ENCODE measurements at regions not wholly inside any gene's neighbourhood (a gene's known extent, or its start where the extent isn't known, plus 50 kb on each side); places are given as distances from the start of the nearest gene placed in this dataset.

- no peaks in the 10 kb centered on the region for H3K9me3 ChIP-seq (ENCODE audit: low read length)
- ATAC-seq = no peak
- no peaks in the 10 kb centered on the region for H3K79me2 ChIP-seq (ENCODE audit: insufficient read depth, low read length)
- no peak overlapping the region for H2AFZ ChIP-seq (ENCODE audit: low read length)
- H3K36me3 ChIP-seq (replicated peaks in 1 of 2; ENCODE audit: control insufficient read depth in 1 of 2, insufficient read depth in 2 of 2, low read length in 2 of 2) = no peaks in the 10 kb centered on the region
- H3K4me2 ChIP-seq (ENCODE audit: low read depth, low read length) = no peak overlapping the region
- in situ Hi-C loops (cut with HindIII; ENCODE audit: extremely low pct_ligation_motif_present, low pct_unique_long_range_greater_than_20kb) (no loop called here), intact Hi-C loops (cut with micrococcal nuclease; ENCODE audit: unreplicated experiment) (no loop called here)
- 0% methylated on average over 2 of the region's 2 CpGs for WGBS (ENCODE audit: low lambda C conversion rate)
- DNase-seq (ENCODE audit: low spot score) = no peak
- TF ChIP-seq RBFOX2 (IDR thresholded peaks at IDR 0.05; ENCODE audit: low read depth, low read length) (no peak), NRL (CRISPR knock-in tag; IDR thresholded peaks at IDR 0.05; ENCODE audit: borderline replicate concordance) (no peak), NFIB (CRISPR knock-in tag; IDR thresholded peaks at IDR 0.05; ENCODE audit: borderline replicate concordance) (no peak), ASH2L (IDR thresholded peaks at IDR 0.05; ENCODE audit: insufficient read length, low read depth, low read length) (no peak)
- H3K4me3 ChIP-seq (replicated peaks in 1 of 3; ENCODE audit: insufficient read depth in 1 of 3, low read depth in 2 of 3, low read length in 3 of 3) = no peak overlapping the region
- FAIRE-seq = no peak
- no peak overlapping the region for H3K27ac ChIP-seq (ENCODE audit: extremely low read length, insufficient read depth, low read length)
- no peaks in the 10 kb centered on the region for H3K4me1 ChIP-seq (ENCODE audit: insufficient read depth, low read length)
- CTCF ChIA-PET (ENCODE audit: low intra/inter-chr PET ratio, low total read pairs) = no interaction called here
- BruUV-seq (replicated peaks) = no TSS peak
- POLR2A ChIA-PET = no interaction called here
- H3K9ac ChIP-seq (ENCODE audit: insufficient read depth, low read depth, low read length) = no peak overlapping the region
- no peaks in the 10 kb centered on the region for H4K20me1 ChIP-seq (ENCODE audit: insufficient read depth, low read length)
- H3K27me3 ChIP-seq (ENCODE audit: control insufficient read depth in 1 of 2, insufficient read depth in 2 of 2, low read length in 2 of 2) = no peaks in the 10 kb centered on the region
Observed at GRCh38 chr5:120092649-120093048, 371.5 kb upstream of the PRR16 start.

GRCh38 chr5:120093178-120093577 is 370.9 kb upstream of the PRR16 start:
- H3K9ac ChIP-seq (ENCODE audit: insufficient read depth, low read depth, low read length) = no peak overlapping the region
- CTCF ChIA-PET (ENCODE audit: low intra/inter-chr PET ratio, low total read pairs) = no interaction called here
- H3K27me3 ChIP-seq (ENCODE audit: control insufficient read depth in 1 of 2, insufficient read depth in 2 of 2, low read length in 2 of 2) = no peaks in the 10 kb centered on the region
- POLR2A ChIA-PET = no interaction called here
- no TSS peak for BruUV-seq (replicated peaks)
- H3K79me2 ChIP-seq (ENCODE audit: insufficient read depth, low read length) = no peaks in the 10 kb centered on the region
- no peaks in the 10 kb centered on the region for H3K4me1 ChIP-seq (ENCODE audit: insufficient read depth, low read length)
- H2AFZ ChIP-seq (ENCODE audit: low read length) = no peak overlapping the region
- no peak overlapping the region for H3K4me2 ChIP-seq (ENCODE audit: low read depth, low read length)
- WGBS (ENCODE audit: low lambda C conversion rate) = 55% methylated on average over 7 of the region's 7 CpGs
- intact Hi-C loops (cut with micrococcal nuclease; ENCODE audit: unreplicated experiment) = no loop called here
- in situ Hi-C loops (cut with HindIII; ENCODE audit: extremely low pct_ligation_motif_present, low pct_unique_long_range_greater_than_20kb) = no loop called here
- H3K36me3 ChIP-seq (replicated peaks in 1 of 2; ENCODE audit: control insufficient read depth in 1 of 2, insufficient read depth in 2 of 2, low read length in 2 of 2) = no peaks in the 10 kb centered on the region
- H4K20me1 ChIP-seq (ENCODE audit: insufficient read depth, low read length) = no peaks in the 10 kb centered on the region
- no peaks in the 10 kb centered on the region for H3K9me3 ChIP-seq (ENCODE audit: low read length)
- H3K4me3 ChIP-seq (replicated peaks in 1 of 3; ENCODE audit: insufficient read depth in 1 of 3, low read depth in 2 of 3, low read length in 3 of 3) = no peak overlapping the region
- ATAC-seq (no peak; the same call in 2 of the 3 replicates), DNase-seq (ENCODE audit: low spot score) (no peak), FAIRE-seq (no peak)
- no peak overlapping the region for H3K27ac ChIP-seq (ENCODE audit: extremely low read length, insufficient read depth, low read length)
- no peak for TF ChIP-seq HNF4G (IDR thresholded peaks at IDR 0.05; ENCODE audit: borderline replicate concordance, low read depth, low read length)
- no peak for TF ChIP-seq HNF4G (CRISPR knock-in tag; IDR thresholded peaks at IDR 0.05; ENCODE audit: borderline replicate concordance, low read depth)
- no peak for TF ChIP-seq CBX5 (CRISPR knock-in tag; IDR thresholded peaks at IDR 0.05; ENCODE audit: borderline replicate concordance)
- TF ChIP-seq, protein P1, sequence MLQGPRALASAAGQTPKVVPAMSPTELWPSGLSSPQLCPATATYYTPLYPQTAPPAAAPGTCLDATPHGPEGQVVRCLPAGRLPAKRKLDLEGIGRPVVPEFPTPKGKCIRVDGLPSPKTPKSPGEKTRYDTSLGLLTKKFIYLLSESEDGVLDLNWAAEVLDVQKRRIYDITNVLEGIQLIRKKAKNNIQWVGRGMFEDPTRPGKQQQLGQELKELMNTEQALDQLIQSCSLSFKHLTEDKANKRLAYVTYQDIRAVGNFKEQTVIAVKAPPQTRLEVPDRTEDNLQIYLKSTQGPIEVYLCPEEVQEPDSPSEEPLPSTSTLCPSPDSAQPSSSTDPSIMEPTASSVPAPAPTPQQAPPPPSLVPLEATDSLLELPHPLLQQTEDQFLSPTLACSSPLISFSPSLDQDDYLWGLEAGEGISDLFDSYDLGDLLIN (CRISPR knock-in tag; IDR thresholded peaks at IDR 0.05; ENCODE audit: borderline replicate concordance) = no peak
- TF ChIP-seq, protein P2, sequence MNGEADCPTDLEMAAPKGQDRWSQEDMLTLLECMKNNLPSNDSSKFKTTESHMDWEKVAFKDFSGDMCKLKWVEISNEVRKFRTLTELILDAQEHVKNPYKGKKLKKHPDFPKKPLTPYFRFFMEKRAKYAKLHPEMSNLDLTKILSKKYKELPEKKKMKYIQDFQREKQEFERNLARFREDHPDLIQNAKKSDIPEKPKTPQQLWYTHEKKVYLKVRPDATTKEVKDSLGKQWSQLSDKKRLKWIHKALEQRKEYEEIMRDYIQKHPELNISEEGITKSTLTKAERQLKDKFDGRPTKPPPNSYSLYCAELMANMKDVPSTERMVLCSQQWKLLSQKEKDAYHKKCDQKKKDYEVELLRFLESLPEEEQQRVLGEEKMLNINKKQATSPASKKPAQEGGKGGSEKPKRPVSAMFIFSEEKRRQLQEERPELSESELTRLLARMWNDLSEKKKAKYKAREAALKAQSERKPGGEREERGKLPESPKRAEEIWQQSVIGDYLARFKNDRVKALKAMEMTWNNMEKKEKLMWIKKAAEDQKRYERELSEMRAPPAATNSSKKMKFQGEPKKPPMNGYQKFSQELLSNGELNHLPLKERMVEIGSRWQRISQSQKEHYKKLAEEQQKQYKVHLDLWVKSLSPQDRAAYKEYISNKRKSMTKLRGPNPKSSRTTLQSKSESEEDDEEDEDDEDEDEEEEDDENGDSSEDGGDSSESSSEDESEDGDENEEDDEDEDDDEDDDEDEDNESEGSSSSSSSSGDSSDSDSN (CRISPR knock-in tag; IDR thresholded peaks at IDR 0.05) = no peak
- no peak for TF ChIP-seq CREB3 (CRISPR knock-in tag; IDR thresholded peaks at IDR 0.05)
- TF ChIP-seq NR2F6 (IDR thresholded peaks at IDR 0.05) = no peak
- no peak for TF ChIP-seq NR2F6 (CRISPR knock-in tag; IDR thresholded peaks at IDR 0.05)
- no peak for TF ChIP-seq ATF7-NPFF (CRISPR knock-in tag; IDR thresholded peaks at IDR 0.05; ENCODE audit: low read depth)
- TF ChIP-seq SMAD9 (CRISPR knock-in tag; IDR thresholded peaks at IDR 0.05) = no peak
- no peak for TF ChIP-seq ZNF264 (CRISPR knock-in tag; IDR thresholded peaks at IDR 0.05)
- TF ChIP-seq ARID2 (CRISPR knock-in tag; IDR thresholded peaks at IDR 0.05; ENCODE audit: borderline replicate concordance) = no peak
- TF ChIP-seq ERF (CRISPR knock-in tag; IDR thresholded peaks at IDR 0.05) = no peak

Data from HepG2 (cell line).